ENCODE measurements at regions not wholly inside any gene's neighbourhood (a gene's known extent, or its start where the extent isn't known, plus 50 kb on each side); places are given as distances from the start of the nearest gene placed in this dataset.

DNA sequence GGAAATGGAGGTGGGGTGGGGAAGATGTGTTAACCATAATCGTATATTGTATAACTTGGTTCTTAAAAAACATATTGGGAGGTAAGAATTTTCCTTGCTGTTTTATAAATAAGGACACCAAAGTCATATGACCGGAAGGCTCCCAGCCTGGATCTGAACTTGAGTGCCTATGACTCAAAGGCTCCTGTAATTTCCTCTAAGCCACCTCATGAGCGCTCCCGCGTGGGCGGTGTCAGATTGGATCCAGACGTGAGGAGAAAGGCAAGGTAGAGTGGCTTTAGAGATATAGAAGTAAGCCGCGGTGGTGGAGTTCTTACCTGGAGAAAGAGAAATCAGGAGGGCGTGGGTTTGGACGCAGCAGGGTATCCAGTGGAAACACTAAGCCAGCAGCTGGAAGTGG lies 196.2 kb upstream of the NLRP1 start:
- Histone ChIP-seq H3F3A (ENCODE audit: insufficient read depth, low read depth) (no peaks in the 10 kb centered on the region), H3K4me1 (replicated peaks; ENCODE audit: insufficient read depth) (0 out of 2 replicates have a peak, but pooled peaks cover 5% of the 10 kb centered on the region), H3K9me3 (ENCODE audit: insufficient read depth, low read depth) (no peaks in the 10 kb centered on the region), H3K9me2 (ENCODE audit: insufficient read depth) (no peaks in the 10 kb centered on the region), H3K36me3 (ENCODE audit: low read depth) (no peaks in the 10 kb centered on the region), H3K27ac (no peak overlapping the region), H4K20me1 (ENCODE audit: insufficient read depth) (no peaks in the 10 kb centered on the region), H3K79me2 (ENCODE audit: low read depth) (no peaks in the 10 kb centered on the region), H3K4me2 (no peak overlapping the region), H3K4me3 (no peak overlapping the region), H2AFZ (no peak overlapping the region), H3K27me3 (ENCODE audit: insufficient read depth, low read depth) (peaks cover 10% of the 10 kb centered on the region; the same call in 1 of the 2 replicates)
- TF ChIP-seq, protein P1, sequence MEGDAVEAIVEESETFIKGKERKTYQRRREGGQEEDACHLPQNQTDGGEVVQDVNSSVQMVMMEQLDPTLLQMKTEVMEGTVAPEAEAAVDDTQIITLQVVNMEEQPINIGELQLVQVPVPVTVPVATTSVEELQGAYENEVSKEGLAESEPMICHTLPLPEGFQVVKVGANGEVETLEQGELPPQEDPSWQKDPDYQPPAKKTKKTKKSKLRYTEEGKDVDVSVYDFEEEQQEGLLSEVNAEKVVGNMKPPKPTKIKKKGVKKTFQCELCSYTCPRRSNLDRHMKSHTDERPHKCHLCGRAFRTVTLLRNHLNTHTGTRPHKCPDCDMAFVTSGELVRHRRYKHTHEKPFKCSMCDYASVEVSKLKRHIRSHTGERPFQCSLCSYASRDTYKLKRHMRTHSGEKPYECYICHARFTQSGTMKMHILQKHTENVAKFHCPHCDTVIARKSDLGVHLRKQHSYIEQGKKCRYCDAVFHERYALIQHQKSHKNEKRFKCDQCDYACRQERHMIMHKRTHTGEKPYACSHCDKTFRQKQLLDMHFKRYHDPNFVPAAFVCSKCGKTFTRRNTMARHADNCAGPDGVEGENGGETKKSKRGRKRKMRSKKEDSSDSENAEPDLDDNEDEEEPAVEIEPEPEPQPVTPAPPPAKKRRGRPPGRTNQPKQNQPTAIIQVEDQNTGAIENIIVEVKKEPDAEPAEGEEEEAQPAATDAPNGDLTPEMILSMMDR (conservative IDR thresholded peaks at IDR 0.05), result no peak
- TF ChIP-seq EZH2 (IDR thresholded peaks at IDR 0.05; ENCODE audit: low read depth), result no peak
- DNase-seq, result no peak
- no TSS peak for BruUV-seq (replicated peaks)
- CTCF ChIA-PET, result no interaction called here
- intact Hi-C loops (cut with micrococcal nuclease; ENCODE audit: unreplicated experiment), result no loop called here
- POLR2A ChIA-PET (ENCODE audit: unreplicated experiment), result no interaction called here

- CTCF ChIA-PET, result no interaction called here
- Histone ChIP-seq H3K4me1 (replicated peaks; ENCODE audit: insufficient read depth) (no peaks in the 10 kb centered on the region), H3F3A (ENCODE audit: insufficient read depth, low read depth) (no peaks in the 10 kb centered on the region), H3K4me2 (no peak overlapping the region), H3K27me3 (ENCODE audit: insufficient read depth, low read depth) (peaks cover 12% of the 10 kb centered on the region; the same call in 1 of the 2 replicates), H2AFZ (no peak overlapping the region), H3K4me3 (no peak overlapping the region), H4K20me1 (ENCODE audit: insufficient read depth) (no peaks in the 10 kb centered on the region), H3K36me3 (ENCODE audit: low read depth) (no peaks in the 10 kb centered on the region), H3K27ac (no peak overlapping the region), H3K9me3 (ENCODE audit: insufficient read depth, low read depth) (no peaks in the 10 kb centered on the region), H3K79me2 (ENCODE audit: low read depth) (no peaks in the 10 kb centered on the region), H3K9me2 (ENCODE audit: insufficient read depth) (no peaks in the 10 kb centered on the region)
- POLR2A ChIA-PET (ENCODE audit: unreplicated experiment), result interaction anchor here (0.6 kb wide), 1 partner anchor 18 kb away, joined by 5 read pairs; no protein-coding TSS in a partner anchor
- intact Hi-C loops (cut with micrococcal nuclease; ENCODE audit: unreplicated experiment), result no loop called here
- TF ChIP-seq, protein P1 (conservative IDR thresholded peaks at IDR 0.05), result no peak
- TF ChIP-seq EZH2 (IDR thresholded peaks at IDR 0.05; ENCODE audit: low read depth), result no peak
- BruUV-seq (replicated peaks), result no TSS peak
- DNase-seq, result no peak
Measured at GRCh38 chr17:5781236-5781927, 197.1 kb upstream of the NLRP1 start.

DNA sequence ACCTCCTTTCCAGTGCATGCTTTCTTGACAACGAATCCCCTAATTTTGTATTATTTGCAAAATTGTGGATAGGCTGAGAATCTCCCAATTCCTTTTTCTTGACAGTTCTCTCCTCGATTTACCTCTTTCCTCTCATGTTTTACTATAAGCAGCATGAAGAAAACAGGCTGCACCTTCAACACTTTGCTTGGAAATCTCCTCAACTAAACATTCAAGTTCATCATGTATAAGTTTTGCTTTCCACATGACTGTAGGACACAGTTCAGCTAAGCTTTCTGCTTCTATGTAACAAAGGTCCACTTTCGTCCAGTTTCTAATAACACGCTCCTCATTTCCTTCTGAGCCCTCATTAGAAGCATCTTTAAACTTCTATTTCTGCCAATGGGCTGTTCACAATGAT lies 199.0 kb upstream of the NLRP1 start:
- no peaks in the 10 kb centered on the region for H3K4me1 ChIP-seq (replicated peaks; ENCODE audit: insufficient read depth)
- no peaks in the 10 kb centered on the region for H3K9me2 ChIP-seq (ENCODE audit: insufficient read depth)
- peaks cover 26% of the 10 kb centered on the region; the same call in 1 of the 2 replicates for H3K27me3 ChIP-seq (ENCODE audit: insufficient read depth, low read depth)
- ChIA-PET CTCF (no interaction called here), POLR2A (ENCODE audit: unreplicated experiment) (no interaction called here)
- no peak overlapping the region for H3K4me2 ChIP-seq
- TF ChIP-seq, protein P1 (conservative IDR thresholded peaks at IDR 0.05), result no peak
- no peaks in the 10 kb centered on the region for H4K20me1 ChIP-seq (ENCODE audit: insufficient read depth)
- no peaks in the 10 kb centered on the region for H3K36me3 ChIP-seq (ENCODE audit: low read depth)
- no peaks in the 10 kb centered on the region for H3K79me2 ChIP-seq (ENCODE audit: low read depth)
- no peaks in the 10 kb centered on the region for H3K9me3 ChIP-seq (ENCODE audit: insufficient read depth, low read depth)
- intact Hi-C loops (cut with micrococcal nuclease; ENCODE audit: unreplicated experiment), result no loop called here
- H3F3A ChIP-seq (ENCODE audit: insufficient read depth, low read depth), result no peaks in the 10 kb centered on the region
- H3K4me3 ChIP-seq, result no peak overlapping the region
- no TSS peak for BruUV-seq (replicated peaks)
- no peak overlapping the region for H2AFZ ChIP-seq
- DNase-seq, result no peak
- no peak overlapping the region for H3K27ac ChIP-seq
